HG03439 (cell line): ENCODE measurements at regions not wholly inside any gene's neighbourhood (a gene's known extent, or its start where the extent isn't known, plus 50 kb on each side); places are given as distances from the start of the nearest gene placed in this dataset.
"Not testable (repeated sequence)": the region's sequence is repeated elsewhere in the genome, so short reads cannot be mapped to it uniquely, and the experiment has no call there.

Experiments used
- ATAC-seq: cut with Tn5 transposase; IDR thresholded peaks from one replicate; pipeline ENCODE4 v1.9.1; 2021; ENCODE audit warnings: mild to moderate bottlenecking, moderate library complexity; ENCODE audit not compliant: unreplicated experiment

GRCh38 chr3:10653866-10654611 is 148.7 kb upstream of the ATP2B2 start:
- no peak for ATAC-seq

DNA sequence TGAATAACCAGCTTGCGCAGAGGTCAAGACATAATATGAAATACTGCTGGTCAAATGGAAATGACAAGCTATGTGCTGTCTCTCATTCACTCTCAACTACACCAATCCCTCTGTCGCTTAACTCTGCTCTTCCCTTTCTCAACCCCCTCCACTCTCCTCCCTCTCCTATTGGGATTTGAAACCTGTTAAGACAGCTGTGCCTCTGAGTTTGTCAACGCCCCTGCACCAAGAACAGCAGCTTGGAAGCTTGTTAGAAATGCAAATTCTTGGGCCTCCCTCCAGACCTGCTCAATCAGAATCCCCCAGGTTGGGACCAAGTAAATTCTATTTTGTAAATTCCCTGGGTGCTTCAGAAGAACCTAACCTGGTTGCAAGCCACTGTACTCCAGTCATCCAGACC is 149.7 kb upstream of the ATP2B2 start:
- no peak for ATAC-seq

DNA sequence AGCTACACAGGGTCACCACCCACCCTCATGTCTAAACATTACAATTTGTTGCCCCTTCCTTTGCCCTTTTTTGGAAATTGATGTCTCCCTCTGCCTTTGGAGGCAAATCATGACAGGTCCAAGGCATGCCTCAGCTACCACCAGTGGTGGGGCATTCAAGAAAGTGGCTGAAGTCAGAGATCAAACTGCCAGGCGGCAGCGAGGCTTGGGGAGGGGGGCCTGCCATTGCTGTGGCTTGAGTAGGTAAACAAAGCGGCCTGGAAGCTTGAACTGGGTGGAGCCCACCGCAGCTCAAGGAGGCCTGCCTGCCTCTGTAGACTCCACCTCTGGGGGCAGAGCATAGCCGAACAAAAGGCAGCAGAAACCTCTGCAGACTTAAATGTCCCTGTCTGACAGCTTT is 152.0 kb upstream of the ATP2B2 start:
- ATAC-seq: not testable (repeated sequence)

- ATAC-seq: no peak
Measured at GRCh38 chr3:10665592-10665991, 150.4 kb upstream of the SLC6A11 start.

- ATAC-seq: no peak
Measured at GRCh38 chr3:10666621-10667020, 149.4 kb upstream of the SLC6A11 start.

- ATAC-seq: no peak
Measured at GRCh38 chr3:10667269-10667668, 148.8 kb upstream of the SLC6A11 start.

- no peak for ATAC-seq
Measured at GRCh38 chr3:10667901-10668476, 148.0 kb upstream of the SLC6A11 start.

DNA sequence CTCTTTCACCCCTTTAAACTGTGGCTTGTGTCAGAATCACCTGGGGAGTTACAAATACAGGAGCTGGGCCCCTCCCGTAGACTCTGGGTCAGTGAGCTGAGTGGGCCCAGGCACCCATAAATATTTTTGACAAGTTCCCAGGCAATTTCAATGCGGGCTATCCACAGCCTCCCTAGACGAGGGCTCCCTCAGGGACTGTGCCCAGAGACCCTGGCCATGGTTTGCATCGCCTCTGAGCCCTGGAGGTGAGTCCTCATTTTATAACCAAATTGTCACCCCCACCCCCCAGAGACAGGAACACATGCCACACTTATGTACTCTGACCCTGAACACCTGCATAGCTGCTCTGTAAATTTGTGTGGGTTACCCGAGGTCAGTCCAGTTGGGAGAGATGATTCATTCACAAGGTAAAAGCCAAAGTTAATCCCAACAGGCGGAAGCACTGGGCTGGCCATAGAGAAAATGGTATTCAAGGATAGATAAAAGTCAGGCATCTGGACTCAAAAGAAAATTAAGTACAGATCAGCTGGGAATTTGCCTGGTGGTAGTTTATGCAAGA is 146.5 kb upstream of the SLC6A11 start:
- no peak for ATAC-seq

GRCh38 chr3:10672422-10672821 is 143.6 kb upstream of the SLC6A11 start:
- no peak for ATAC-seq

DNA sequence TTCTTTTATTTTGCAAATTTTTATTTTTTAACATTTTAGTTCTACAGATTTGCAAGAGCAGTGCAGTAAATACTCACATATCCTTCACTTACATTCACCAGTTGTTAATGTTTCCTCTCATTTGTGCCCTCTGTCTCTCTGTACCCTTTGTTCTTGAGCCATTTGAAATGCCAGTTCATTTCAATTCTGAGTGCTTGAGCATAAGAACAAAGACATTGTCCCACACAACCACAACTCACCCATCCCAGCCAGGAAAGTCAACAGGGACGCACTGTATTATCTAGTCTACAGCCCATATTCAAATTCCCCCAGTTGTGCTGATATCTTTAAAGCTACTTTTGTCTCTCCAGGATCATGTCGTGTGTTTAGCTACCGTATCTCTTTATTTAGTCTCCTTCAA is 141.4 kb upstream of the SLC6A11 start:
- no peak for ATAC-seq

- no peak for ATAC-seq
Measured at GRCh38 chr3:10676905-10677304, 139.1 kb upstream of the SLC6A11 start.

DNA sequence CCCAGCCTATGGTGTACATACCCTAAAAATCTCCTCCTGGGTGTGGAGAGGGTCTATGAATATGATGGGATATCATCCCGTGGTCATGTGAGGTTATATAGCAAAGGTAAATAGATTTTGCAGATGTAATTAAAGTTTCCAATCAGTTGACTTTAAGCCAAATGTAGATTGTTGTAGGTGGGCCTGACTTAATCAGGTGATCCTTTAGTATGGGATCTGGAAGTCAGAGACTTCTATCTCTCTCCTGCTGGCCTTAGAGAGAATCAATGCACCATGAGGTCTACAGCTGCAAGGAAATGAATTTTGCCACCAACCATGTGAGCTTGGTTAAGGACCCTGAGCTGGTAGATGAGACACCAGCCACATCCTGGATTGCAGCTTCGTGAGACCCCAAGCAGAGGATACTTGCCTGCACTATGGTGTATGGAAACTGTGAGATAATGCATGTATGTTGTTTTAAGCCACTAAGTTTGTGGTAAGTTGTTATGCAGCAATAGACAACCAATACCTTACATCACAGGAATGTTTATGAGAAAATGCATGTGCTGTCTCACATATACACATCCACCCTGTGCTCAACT is 137.1 kb upstream of the SLC6A11 start:
- ATAC-seq: no peak

- ATAC-seq: no peak
Measured at GRCh38 chr3:10680796-10681195, 135.2 kb upstream of the SLC6A11 start.

- ATAC-seq: no peak
Measured at GRCh38 chr3:10682692-10683091, 133.3 kb upstream of the SLC6A11 start.

- no peak for ATAC-seq
Measured at GRCh38 chr3:10683106-10683505, 132.9 kb upstream of the SLC6A11 start.

DNA sequence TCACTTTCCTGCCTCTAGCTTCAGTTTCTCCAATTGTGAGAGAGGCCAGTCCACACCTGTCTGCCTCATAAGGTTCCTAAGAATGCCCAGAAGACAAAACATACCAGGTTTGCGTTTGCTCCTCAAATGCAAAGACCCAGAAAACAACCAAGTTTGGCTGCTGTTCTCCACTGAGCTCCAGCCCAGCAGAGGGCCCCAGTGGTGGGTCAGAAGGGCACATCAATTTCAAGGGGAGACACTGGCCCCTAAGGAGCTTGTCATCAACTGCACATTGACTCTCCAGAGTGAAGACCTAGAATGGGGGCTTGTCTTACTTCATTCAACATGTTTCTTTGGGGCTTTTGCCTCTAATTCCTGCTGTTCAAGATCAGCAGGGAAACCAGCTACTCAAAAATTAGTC is 127.9 kb upstream of the SLC6A11 start:
- ATAC-seq: no peak

GRCh38 chr3:10688548-10689172 is 127.4 kb upstream of the SLC6A11 start:
- ATAC-seq: no peak

DNA sequence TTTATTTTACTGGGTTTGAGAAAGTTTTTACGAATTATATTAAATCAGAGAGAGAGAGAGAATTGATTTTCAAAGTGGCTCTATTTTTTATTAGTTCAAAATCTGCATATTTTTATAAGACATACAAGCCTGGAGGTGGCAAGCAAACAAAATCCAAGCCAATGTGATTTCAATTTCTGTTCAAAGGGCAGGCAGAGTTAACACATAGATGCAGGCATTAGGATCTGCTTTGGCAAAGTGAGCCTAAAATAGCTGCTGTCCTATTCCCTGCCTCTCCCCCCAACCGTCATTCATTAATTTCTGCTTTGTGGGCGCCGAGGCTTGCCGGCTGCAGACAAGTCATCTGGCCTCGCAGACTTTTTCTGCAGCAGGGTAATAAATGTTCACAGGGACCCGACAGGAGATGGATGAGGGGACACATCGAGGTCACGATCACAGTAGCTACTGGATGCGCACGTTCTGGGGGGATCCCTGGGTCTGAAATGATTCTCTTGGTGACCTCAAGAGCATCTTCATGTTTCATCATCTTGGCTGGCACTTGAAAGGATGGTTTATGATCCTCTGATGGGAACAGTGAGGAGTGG is 123.9 kb upstream of the SLC6A11 start:
- ATAC-seq: no peak

GRCh38 chr3:10693457-10693856 is 122.6 kb upstream of the SLC6A11 start:
- ATAC-seq: no peak

DNA sequence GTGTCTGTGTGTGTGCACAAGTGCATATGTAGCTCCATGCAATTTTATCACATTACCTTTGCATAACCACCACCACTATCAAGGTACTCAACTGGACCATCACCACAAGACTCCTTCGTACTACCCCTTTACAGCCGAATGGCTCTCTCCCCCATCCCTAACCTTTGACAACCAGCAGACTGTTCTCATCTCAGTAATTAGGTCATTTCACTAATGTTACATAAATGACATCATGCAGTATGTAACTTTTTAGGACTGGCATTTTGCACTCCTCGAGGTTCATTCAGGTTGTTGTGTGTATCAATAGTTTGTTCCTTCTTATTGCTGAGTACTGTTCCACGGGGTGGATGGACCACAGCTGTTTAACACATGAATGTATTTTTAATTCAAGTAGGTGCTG is 121.8 kb upstream of the SLC6A11 start:
- no peak for ATAC-seq

GRCh38 chr3:10695186-10695585 is 120.8 kb upstream of the SLC6A11 start:
- not testable (repeated sequence) for ATAC-seq
